AG04450 (cell line): ENCODE measurements at regions not wholly inside any gene's neighbourhood (a gene's known extent, or its start where the extent isn't known, plus 50 kb on each side); places are given as distances from the start of the nearest gene placed in this dataset.

ENCODE experiments used
- CTCF ChIA-PET: fragments of 300-600, 350-600 bp; formaldehyde crosslinking; extraction: SDS; loops from one replicate; lab custom pipeline; 2022; ENCODE audit warnings: antibody characterized with exemption, inconsistent platforms; lab: Charles Lee
- POLR2A ChIA-PET: fragments of 350-600 bp; formaldehyde crosslinking; extraction: SDS; loops from one replicate; lab custom pipeline; 2021; ENCODE audit warnings: antibody characterized with exemption, inconsistent platforms; lab: Yijun Ruan, JAX
- DNase-seq: peaks from one replicate; pipeline ENCODE4 v3.0.0-alpha.2; 2011; ENCODE audit warnings: low read depth, low spot score
- H3K27ac ChIP-seq: one replicate; pipeline ENCODE4 v1.5.1; 2012; ENCODE audit warnings: low read depth, low read length, control low read depth
- H3K27me3 ChIP-seq: one replicate; pipeline ENCODE4 v1.6.0; 2012; ENCODE audit warnings: low read length; ENCODE audit not compliant: control insufficient read depth, insufficient read depth
- H3K4me3 ChIP-seq: 2 replicates; pipeline ENCODE4 v1.5.1; 2011; ENCODE audit warnings: mild to moderate bottlenecking, low read depth, low read length, control low read depth
- H3K9me3 ChIP-seq: 2 replicates; pipeline ENCODE4 v1.5.1; 2012; ENCODE audit warnings: low read length; ENCODE audit not compliant: control insufficient read depth, insufficient read depth
- CTCF ChIP-seq: IDR thresholded peaks from 2 replicates; pipeline ENCODE4 v1.5.1; 2011; ENCODE audit warnings: low read depth, low read length, control low read depth, inconsistent platforms

GRCh38 chr7:13737563-13737962 lies 251.9 kb downstream of the ETV1 start:
- Histone ChIP-seq H3K27me3 (no peaks in the 10 kb centered on the region), H3K9me3 (no peaks in the 10 kb centered on the region), H3K27ac (no peak overlapping the region), H3K4me3 (no peak overlapping the region)
- POLR2A ChIA-PET: no interaction called here
- DNase-seq: no peak
- no peak for TF ChIP-seq CTCF
- CTCF ChIA-PET: no interaction called here

GRCh38 chr7:13742126-13742525 lies 247.3 kb downstream of the ETV1 start:
- no peak overlapping the region for H3K27ac ChIP-seq
- no peaks in the 10 kb centered on the region for H3K27me3 ChIP-seq
- DNase-seq: no peak
- TF ChIP-seq CTCF: no peak
- ChIA-PET POLR2A (interaction anchor here (0.5 kb wide), 1 partner anchor 217 kb away, joined by 3 read pairs; no protein-coding TSS in a partner anchor), CTCF (interaction anchor here (0.6 to 3.7 kb wide), 49 partner anchors 9 to 1249 kb away, joined by 3 to 18 read pairs (median 4); partner anchors contain the start of gene ETV1)
- no peaks in the 10 kb centered on the region for H3K9me3 ChIP-seq
- H3K4me3 ChIP-seq: no peak overlapping the region

GRCh38 chr7:13742811-13743210 lies 246.7 kb downstream of the ETV1 start:
- Histone ChIP-seq H3K4me3 (no peak overlapping the region), H3K27ac (no peak overlapping the region), H3K27me3 (no peaks in the 10 kb centered on the region), H3K9me3 (no peaks in the 10 kb centered on the region)
- ChIA-PET CTCF (interaction anchor here (0.6 to 3.7 kb wide), 63 partner anchors 8 to 948 kb away, joined by 3 to 18 read pairs (median 4); partner anchors contain the start of gene ETV1), POLR2A (no interaction called here)
- TF ChIP-seq CTCF: peak; percentile 55
- DNase-seq: peak; percentile 20

- H3K9me3 ChIP-seq: no peaks in the 10 kb centered on the region
- no peak overlapping the region for H3K27ac ChIP-seq
- POLR2A ChIA-PET: no interaction called here
- H3K4me3 ChIP-seq: no peak overlapping the region
- no peaks in the 10 kb centered on the region for H3K27me3 ChIP-seq
- TF ChIP-seq CTCF: no peak
- DNase-seq: no peak
- CTCF ChIA-PET: interaction anchor here (0.6 to 3.7 kb wide), 58 partner anchors 8 to 948 kb away, joined by 3 to 18 read pairs (median 4); partner anchors contain the start of gene ETV1
Observed at GRCh38 chr7:13743226-13743625, 246.2 kb downstream of the ETV1 start.

- CTCF ChIA-PET: interaction anchor here (0.6 to 3.7 kb wide), 4 partner anchors 8 to 946 kb away, joined by 3 to 11 read pairs (median 4); no protein-coding TSS in a partner anchor
- no peaks in the 10 kb centered on the region for H3K27me3 ChIP-seq
- POLR2A ChIA-PET: no interaction called here
- no peak overlapping the region for H3K27ac ChIP-seq
- H3K4me3 ChIP-seq: no peak overlapping the region
- DNase-seq: no peak
- no peaks in the 10 kb centered on the region for H3K9me3 ChIP-seq
- no peak for TF ChIP-seq CTCF
Observed at GRCh38 chr7:13745530-13745929, 243.9 kb downstream of the ETV1 start.
